ENCODE measurements at regions not wholly inside any gene's neighbourhood (a gene's known extent, or its start where the extent isn't known, plus 50 kb on each side); places are given as distances from the start of the nearest gene placed in this dataset.
A peak's percentile ranks its signal among the peaks of the same experiment; 100 is the strongest.
"Not testable (repeated sequence)": the region's sequence is repeated elsewhere in the genome, so short reads cannot be mapped to it uniquely, and the experiment has no call there.

DNA sequence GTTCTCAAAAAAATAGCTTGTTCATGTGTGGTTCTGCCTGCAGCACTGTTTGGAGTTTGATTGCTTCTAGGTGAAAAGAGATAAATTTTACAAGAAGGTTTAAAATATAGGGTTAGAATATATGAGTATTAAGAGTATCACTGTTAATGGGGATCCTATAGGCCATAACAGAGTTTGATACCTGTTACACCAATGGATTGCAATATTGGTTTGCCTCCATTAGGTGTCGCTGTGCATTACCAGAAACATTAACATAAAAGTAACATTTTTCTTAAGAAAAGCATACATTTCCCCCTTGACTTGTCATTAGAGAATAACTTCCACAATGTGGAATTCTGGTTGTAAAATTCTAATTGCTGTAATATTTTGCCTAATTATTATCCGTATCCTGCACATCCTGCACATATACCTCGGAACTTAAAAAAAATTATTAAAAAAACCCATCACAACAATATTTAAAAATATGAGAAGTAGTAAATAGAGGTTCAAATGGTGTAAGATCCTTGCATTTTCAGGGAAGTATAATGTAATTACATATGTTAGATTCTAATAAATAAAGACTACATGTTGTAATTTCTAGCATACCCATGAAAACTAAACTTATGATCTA lies 63.0 kb downstream of the CYP4A11 start:
- peak in 1 of 2 donors; percentile 18 for DNase-seq (ENCODE audit: low read depth in 2 of 2)

GRCh38 chr1:46876093-46876492 lies 65.2 kb downstream of the CYP4A11 start:
- H3K4me3 ChIP-seq (replicated peaks in 1 of 4; ENCODE audit: control extremely low read depth in 1 of 4, insufficient read depth in 1 of 4, low read depth in 3 of 4, low read length in 4 of 4); H3K4me1 ChIP-seq (ENCODE audit: control insufficient read depth, extremely low read depth, insufficient read depth, low read length); H3K4me2 ChIP-seq (ENCODE audit: extremely low read depth, insufficient read depth, low read length); H3K27ac ChIP-seq (ENCODE audit: insufficient read depth, low read length); H3K36me3 ChIP-seq (ENCODE audit: control insufficient read depth, insufficient read depth, low read length); H3K9ac ChIP-seq (ENCODE audit: insufficient read depth, low read length); H4K20me1 ChIP-seq (ENCODE audit: control insufficient read depth, extremely low read depth, insufficient read depth, low read length); H3K9me3 ChIP-seq (ENCODE audit: control insufficient read depth, insufficient read depth, low read depth, low read length); DNase-seq (ENCODE audit: low read depth in 2 of 2); H2AFZ ChIP-seq (ENCODE audit: low read length); H3K79me2 ChIP-seq (ENCODE audit: control insufficient read depth, insufficient read depth, low read length); H3K27me3 ChIP-seq (ENCODE audit: control insufficient read depth, insufficient read depth, low read length): not testable (repeated sequence)
- peak in 1 of 2 donors; percentile 9 for TF ChIP-seq CTCF (conservative IDR thresholded peaks at IDR 0.05 in 1 of 2, IDR thresholded peaks at IDR 0.05 in 1 of 2; ENCODE audit: low read depth in 1 of 2, low read length in 2 of 2)

More for the DNA sequence above, 63.0 kb downstream of the CYP4A11 start:
- H3K4me3 ChIP-seq (replicated peaks in 1 of 4; ENCODE audit: control extremely low read depth in 1 of 4, insufficient read depth in 1 of 4, low read depth in 3 of 4, low read length in 4 of 4); H3K27me3 ChIP-seq (ENCODE audit: control insufficient read depth, insufficient read depth, low read length); H3K9me3 ChIP-seq (ENCODE audit: control insufficient read depth, insufficient read depth, low read depth, low read length); H3K36me3 ChIP-seq (ENCODE audit: control insufficient read depth, insufficient read depth, low read length); H3K4me2 ChIP-seq (ENCODE audit: extremely low read depth, insufficient read depth, low read length); H3K27ac ChIP-seq (ENCODE audit: insufficient read depth, low read length); H4K20me1 ChIP-seq (ENCODE audit: control insufficient read depth, extremely low read depth, insufficient read depth, low read length); H2AFZ ChIP-seq (ENCODE audit: low read length); H3K79me2 ChIP-seq (ENCODE audit: control insufficient read depth, insufficient read depth, low read length); H3K9ac ChIP-seq (ENCODE audit: insufficient read depth, low read length); H3K4me1 ChIP-seq (ENCODE audit: control insufficient read depth, extremely low read depth, insufficient read depth, low read length): not testable (repeated sequence)
- TF ChIP-seq CTCF (conservative IDR thresholded peaks at IDR 0.05 in 1 of 2, IDR thresholded peaks at IDR 0.05 in 1 of 2; ENCODE audit: low read depth in 1 of 2, low read length in 2 of 2): peak; percentile 24 to 44

Measured in fibroblast of lung (primary cell).